ENCODE measurements at regions not wholly inside any gene's neighbourhood (a gene's known extent, or its start where the extent isn't known, plus 50 kb on each side); places are given as distances from the start of the nearest gene placed in this dataset.

DNA sequence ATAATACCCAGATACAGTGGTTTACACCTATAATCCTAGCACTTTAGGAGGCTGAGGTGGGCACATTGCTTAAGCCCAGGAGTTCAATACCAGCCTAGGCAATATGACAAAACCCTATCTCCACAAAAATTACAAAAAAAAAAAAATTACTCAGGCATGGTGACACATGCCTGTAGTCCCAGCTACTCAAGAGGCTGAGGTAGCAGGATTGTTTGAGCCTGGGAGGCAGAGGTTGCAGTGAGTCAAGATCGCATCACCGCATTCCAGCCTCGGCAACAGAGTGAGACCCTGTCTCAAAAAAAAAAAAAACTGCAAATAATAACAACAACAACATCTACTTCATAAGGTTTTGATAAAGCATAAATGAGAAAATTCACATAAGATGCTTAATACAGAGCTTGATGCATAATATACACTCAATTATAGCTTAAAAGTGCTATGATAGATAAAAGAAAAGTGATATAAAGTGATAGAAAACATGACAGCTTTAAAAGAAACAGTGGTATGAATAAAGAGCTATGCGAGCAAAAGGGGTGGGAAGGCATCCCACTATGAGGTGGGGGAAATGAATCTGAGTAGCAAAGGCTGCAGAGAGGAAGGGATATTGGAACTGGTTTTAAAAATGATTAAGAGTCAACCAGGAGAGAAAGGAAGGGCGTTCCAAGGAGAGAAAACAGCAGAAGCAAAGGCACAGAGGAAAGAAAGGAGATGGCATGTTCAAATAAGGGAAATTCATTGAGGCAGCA, 197.6 kb downstream of the KIF18A start:
- TF ChIP-seq, protein P1, sequence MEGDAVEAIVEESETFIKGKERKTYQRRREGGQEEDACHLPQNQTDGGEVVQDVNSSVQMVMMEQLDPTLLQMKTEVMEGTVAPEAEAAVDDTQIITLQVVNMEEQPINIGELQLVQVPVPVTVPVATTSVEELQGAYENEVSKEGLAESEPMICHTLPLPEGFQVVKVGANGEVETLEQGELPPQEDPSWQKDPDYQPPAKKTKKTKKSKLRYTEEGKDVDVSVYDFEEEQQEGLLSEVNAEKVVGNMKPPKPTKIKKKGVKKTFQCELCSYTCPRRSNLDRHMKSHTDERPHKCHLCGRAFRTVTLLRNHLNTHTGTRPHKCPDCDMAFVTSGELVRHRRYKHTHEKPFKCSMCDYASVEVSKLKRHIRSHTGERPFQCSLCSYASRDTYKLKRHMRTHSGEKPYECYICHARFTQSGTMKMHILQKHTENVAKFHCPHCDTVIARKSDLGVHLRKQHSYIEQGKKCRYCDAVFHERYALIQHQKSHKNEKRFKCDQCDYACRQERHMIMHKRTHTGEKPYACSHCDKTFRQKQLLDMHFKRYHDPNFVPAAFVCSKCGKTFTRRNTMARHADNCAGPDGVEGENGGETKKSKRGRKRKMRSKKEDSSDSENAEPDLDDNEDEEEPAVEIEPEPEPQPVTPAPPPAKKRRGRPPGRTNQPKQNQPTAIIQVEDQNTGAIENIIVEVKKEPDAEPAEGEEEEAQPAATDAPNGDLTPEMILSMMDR (IDR thresholded peaks at IDR 0.05), result no peak
- no peak for TF ChIP-seq POLR2AphosphoS5 (IDR thresholded peaks at IDR 0.05; ENCODE audit: low read depth, low read length)
- TF ChIP-seq, protein P2, sequence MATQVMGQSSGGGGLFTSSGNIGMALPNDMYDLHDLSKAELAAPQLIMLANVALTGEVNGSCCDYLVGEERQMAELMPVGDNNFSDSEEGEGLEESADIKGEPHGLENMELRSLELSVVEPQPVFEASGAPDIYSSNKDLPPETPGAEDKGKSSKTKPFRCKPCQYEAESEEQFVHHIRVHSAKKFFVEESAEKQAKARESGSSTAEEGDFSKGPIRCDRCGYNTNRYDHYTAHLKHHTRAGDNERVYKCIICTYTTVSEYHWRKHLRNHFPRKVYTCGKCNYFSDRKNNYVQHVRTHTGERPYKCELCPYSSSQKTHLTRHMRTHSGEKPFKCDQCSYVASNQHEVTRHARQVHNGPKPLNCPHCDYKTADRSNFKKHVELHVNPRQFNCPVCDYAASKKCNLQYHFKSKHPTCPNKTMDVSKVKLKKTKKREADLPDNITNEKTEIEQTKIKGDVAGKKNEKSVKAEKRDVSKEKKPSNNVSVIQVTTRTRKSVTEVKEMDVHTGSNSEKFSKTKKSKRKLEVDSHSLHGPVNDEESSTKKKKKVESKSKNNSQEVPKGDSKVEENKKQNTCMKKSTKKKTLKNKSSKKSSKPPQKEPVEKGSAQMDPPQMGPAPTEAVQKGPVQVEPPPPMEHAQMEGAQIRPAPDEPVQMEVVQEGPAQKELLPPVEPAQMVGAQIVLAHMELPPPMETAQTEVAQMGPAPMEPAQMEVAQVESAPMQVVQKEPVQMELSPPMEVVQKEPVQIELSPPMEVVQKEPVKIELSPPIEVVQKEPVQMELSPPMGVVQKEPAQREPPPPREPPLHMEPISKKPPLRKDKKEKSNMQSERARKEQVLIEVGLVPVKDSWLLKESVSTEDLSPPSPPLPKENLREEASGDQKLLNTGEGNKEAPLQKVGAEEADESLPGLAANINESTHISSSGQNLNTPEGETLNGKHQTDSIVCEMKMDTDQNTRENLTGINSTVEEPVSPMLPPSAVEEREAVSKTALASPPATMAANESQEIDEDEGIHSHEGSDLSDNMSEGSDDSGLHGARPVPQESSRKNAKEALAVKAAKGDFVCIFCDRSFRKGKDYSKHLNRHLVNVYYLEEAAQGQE (IDR thresholded peaks at IDR 0.05; ENCODE audit: insufficient read depth in 1 of 2, low read depth in 2 of 2, low read length in 1 of 2), result no peak
- no peak for TF ChIP-seq SIN3A (IDR thresholded peaks at IDR 0.05; ENCODE audit: borderline replicate concordance, insufficient read depth, low read depth, low read length)
- TF ChIP-seq TCF7L2 (IDR thresholded peaks at IDR 0.05; ENCODE audit: low read depth, low read length), result no peak
